CD4-positive, alpha-beta T cell (primary cell): ENCODE measurements at regions not wholly inside any gene's neighbourhood (a gene's known extent, or its start where the extent isn't known, plus 50 kb on each side); places are given as distances from the start of the nearest gene placed in this dataset.

ENCODE experiments used
- ATAC-seq: fragments of 200-7000 bp; cut with Tn5 transposase; one replicate; pipeline ENCODE4 v1.10.0; 2022; ENCODE audit warnings: mild to moderate bottlenecking; ENCODE audit not compliant: poor library complexity
- CTCF ChIA-PET: fragments of 350-600 bp; sonication (Branson Sonifier 250); formaldehyde crosslinking; loops from one replicate; lab custom pipeline; 2021; ENCODE audit warnings: antibody characterized with exemption, inconsistent platforms; lab: Charles Lee
- POLR2A ChIA-PET: fragments of 350-600 bp; sonication (Branson Sonifier 250); formaldehyde crosslinking; loops from one replicate; lab custom pipeline; 2021; ENCODE audit warnings: antibody characterized with exemption, inconsistent platforms; lab: Charles Lee
- DNase-seq, 14 experiments: peaks; one replicate each; pipeline ENCODE4 v3.0.0-alpha.2; 2013 to 2020; ENCODE audit warnings: mixed read lengths in 2 of 14
- H3K27ac ChIP-seq, 2 donors: one replicate each; pipeline versions ENCODE4 v1.5.1 to v1.7.0; 2013; ENCODE audit warnings: low read length in 2 of 2, low read depth in 1 of 2, mild to moderate bottlenecking in 1 of 2
- H3K27me3 ChIP-seq, 2 experiments: 1 replicate in 1 of 2; 2 replicates in 1 of 2; pipeline versions ENCODE4 v1.6.1 to v1.7.0; 2013; ENCODE audit warnings: low read length in 2 of 2, control low read depth in 1 of 2, mild to moderate bottlenecking in 1 of 2, moderate library complexity in 1 of 2; ENCODE audit not compliant: insufficient read depth in 2 of 2, control insufficient read depth in 1 of 2
- H3K36me3 ChIP-seq: one replicate; pipeline ENCODE4 v1.6.1; 2013; ENCODE audit warnings: low read length, control low read depth; ENCODE audit not compliant: insufficient read depth
- H3K4me1 ChIP-seq: one replicate; pipeline ENCODE4 v1.6.1; 2013; ENCODE audit warnings: low read length, control low read depth; ENCODE audit not compliant: insufficient read depth
- H3K4me3 ChIP-seq: one replicate; pipeline ENCODE4 v1.5.1; 2013; ENCODE audit warnings: mild to moderate bottlenecking, low read length, moderate library complexity
- H3K9me3 ChIP-seq, 2 experiments: 1 replicate in 1 of 2; 2 replicates in 1 of 2; pipeline versions ENCODE4 v1.6.1 to v1.7.0; 2013; ENCODE audit warnings: low read length in 2 of 2, mild to moderate bottlenecking in 2 of 2, control low read depth in 1 of 2, moderate library complexity in 1 of 2; ENCODE audit not compliant: control insufficient read depth in 1 of 2, insufficient read depth in 1 of 2
- H3K27ac Mint-ChIP-seq: one replicate; pipeline ENCODE4 v1.8.0; 2020; ENCODE audit warnings: mixed read lengths
- H3K27me3 Mint-ChIP-seq: one replicate; pipeline ENCODE4 v1.8.0; 2021; ENCODE audit warnings: mixed read lengths
- H3K36me3 Mint-ChIP-seq: one replicate; pipeline ENCODE4 v1.8.0; 2021; ENCODE audit warnings: low read depth, mixed read lengths
- H3K4me1 Mint-ChIP-seq: one replicate; pipeline ENCODE4 v1.8.0; 2021; ENCODE audit warnings: low read depth, mixed read lengths
- H3K4me3 Mint-ChIP-seq: one replicate; pipeline ENCODE4 v1.8.0; 2020; ENCODE audit warnings: mild to moderate bottlenecking, mixed read lengths
- H3K9me3 Mint-ChIP-seq: one replicate; pipeline ENCODE4 v1.8.0; 2020; ENCODE audit warnings: mixed read lengths
- intact Hi-C, 2 experiments: fragments of 100-400 bp; cut with DNase I in 1 of 2; cut with micrococcal nuclease in 1 of 2; formaldehyde crosslinking; loops; one replicate each; pipeline versions ENCODE4 v1.15.1 to v1.9.0; 2023 to 2025; cut with DNase I, micrococcal nuclease
- TF ChIP-seq, protein P1 (sequence below): fragments of 200-600 bp; IDR thresholded peaks from one replicate; pipeline ENCODE4 v1.8.0; 2022; ENCODE audit warnings: antibody characterized with exemption, mild to moderate bottlenecking

DNA sequence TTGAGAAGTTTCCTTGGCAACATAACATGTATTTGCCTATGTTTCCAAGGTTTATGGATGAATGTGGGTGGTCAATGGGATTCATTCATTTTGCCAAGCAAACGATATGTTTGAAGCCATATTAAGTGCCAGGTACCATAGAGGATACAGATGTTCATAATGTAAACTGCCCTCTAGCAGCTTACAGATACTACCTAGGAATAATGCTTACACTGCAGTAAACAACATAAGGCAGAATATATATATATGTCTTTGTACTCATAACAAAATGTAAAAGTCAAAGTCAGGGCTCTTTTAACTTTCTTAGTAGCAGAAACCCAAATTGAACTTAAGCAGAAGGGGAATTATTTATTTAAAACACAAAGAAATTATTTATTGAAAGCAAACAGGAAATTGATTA, 171.6 kb upstream of the TNP1 start:
- ATAC-seq, result no peak
- peaks cover 0 to 7% of the 10 kb centered on the region in 2 experiments for H3K27me3 ChIP-seq
- no peak overlapping the region for H3K27ac ChIP-seq
- CTCF ChIA-PET, result no interaction called here
- H3K27me3 Mint-ChIP-seq, result peaks cover 17% of the 10 kb centered on the region
- H3K4me3 Mint-ChIP-seq, result no peak overlapping the region
- TF ChIP-seq, protein P1, sequence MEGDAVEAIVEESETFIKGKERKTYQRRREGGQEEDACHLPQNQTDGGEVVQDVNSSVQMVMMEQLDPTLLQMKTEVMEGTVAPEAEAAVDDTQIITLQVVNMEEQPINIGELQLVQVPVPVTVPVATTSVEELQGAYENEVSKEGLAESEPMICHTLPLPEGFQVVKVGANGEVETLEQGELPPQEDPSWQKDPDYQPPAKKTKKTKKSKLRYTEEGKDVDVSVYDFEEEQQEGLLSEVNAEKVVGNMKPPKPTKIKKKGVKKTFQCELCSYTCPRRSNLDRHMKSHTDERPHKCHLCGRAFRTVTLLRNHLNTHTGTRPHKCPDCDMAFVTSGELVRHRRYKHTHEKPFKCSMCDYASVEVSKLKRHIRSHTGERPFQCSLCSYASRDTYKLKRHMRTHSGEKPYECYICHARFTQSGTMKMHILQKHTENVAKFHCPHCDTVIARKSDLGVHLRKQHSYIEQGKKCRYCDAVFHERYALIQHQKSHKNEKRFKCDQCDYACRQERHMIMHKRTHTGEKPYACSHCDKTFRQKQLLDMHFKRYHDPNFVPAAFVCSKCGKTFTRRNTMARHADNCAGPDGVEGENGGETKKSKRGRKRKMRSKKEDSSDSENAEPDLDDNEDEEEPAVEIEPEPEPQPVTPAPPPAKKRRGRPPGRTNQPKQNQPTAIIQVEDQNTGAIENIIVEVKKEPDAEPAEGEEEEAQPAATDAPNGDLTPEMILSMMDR, result no peak
- DNase-seq, result no peak
- no peaks in the 10 kb centered on the region for H3K4me1 ChIP-seq
- no peaks in the 10 kb centered on the region for H3K36me3 Mint-ChIP-seq
- H3K9me3 ChIP-seq, result no peaks in the 10 kb centered on the region
- H3K9me3 Mint-ChIP-seq, result no peaks in the 10 kb centered on the region
- no peak overlapping the region for H3K27ac Mint-ChIP-seq
- POLR2A ChIA-PET, result no interaction called here
- no peak overlapping the region for H3K4me3 ChIP-seq
- intact Hi-C loops, result no loop called here
- no peaks in the 10 kb centered on the region for H3K4me1 Mint-ChIP-seq
- H3K36me3 ChIP-seq, result no peaks in the 10 kb centered on the region

DNA sequence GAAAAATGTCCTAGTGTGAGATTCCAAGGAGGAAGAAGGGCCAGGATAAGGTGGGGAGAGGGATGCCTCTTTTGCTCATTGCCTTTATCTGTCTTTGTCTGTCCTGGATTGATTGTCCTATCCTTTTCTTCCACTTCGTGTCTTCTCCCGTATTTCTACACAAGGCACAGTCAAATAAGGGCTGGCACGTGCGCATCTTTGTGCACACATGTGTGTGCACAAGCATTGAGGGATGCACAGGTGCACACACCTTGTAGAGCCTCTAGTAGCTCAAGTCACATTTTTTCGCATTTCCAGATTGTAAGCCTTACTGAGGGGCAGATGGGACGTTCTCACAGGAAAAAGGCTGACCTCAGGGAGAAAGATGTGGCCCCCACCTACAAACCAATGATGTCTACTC, 170.2 kb upstream of the TNP1 start:
- intact Hi-C loops, result no loop called here
- peaks cover 0 to 7% of the 10 kb centered on the region in 2 experiments for H3K27me3 ChIP-seq
- peaks cover 17% of the 10 kb centered on the region for H3K27me3 Mint-ChIP-seq
- no peaks in the 10 kb centered on the region for H3K4me1 ChIP-seq
- H3K9me3 Mint-ChIP-seq, result no peaks in the 10 kb centered on the region
- H3K27ac ChIP-seq, result no peak overlapping the region
- H3K36me3 ChIP-seq, result no peaks in the 10 kb centered on the region
- H3K4me3 ChIP-seq, result no peak overlapping the region
- POLR2A ChIA-PET, result no interaction called here
- H3K4me3 Mint-ChIP-seq, result no peak overlapping the region
- no peaks in the 10 kb centered on the region for H3K9me3 ChIP-seq
- H3K27ac Mint-ChIP-seq, result no peak overlapping the region
- ATAC-seq, result no peak
- CTCF ChIA-PET, result no interaction called here
- no peak for DNase-seq
- no peaks in the 10 kb centered on the region for H3K4me1 Mint-ChIP-seq
- H3K36me3 Mint-ChIP-seq, result no peaks in the 10 kb centered on the region
- TF ChIP-seq, protein P1, result no peak

DNA sequence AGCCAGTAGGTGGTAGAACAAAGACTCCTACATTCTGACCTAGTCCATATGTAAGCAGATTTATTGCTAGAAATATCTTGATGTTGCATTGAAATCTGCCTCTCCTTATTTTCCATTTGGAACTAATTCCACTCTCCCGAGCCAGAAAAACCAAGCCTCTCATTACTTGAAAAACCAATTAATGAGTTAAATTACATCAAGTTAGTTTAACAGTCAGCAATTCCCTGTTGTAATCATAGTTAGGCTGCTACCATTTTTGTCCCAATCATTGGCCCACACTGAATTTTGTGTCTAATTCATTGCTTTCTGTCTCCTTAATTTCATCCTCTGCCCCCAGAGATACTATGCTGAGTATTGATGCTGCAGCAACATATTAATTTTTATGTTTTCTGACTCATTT, 168.3 kb upstream of the TNP1 start:
- no peaks in the 10 kb centered on the region for H3K4me1 Mint-ChIP-seq
- no peak overlapping the region for H3K4me3 ChIP-seq
- CTCF ChIA-PET, result no interaction called here
- H3K9me3 ChIP-seq, result no peaks in the 10 kb centered on the region
- H3K4me1 ChIP-seq, result no peaks in the 10 kb centered on the region
- no peaks in the 10 kb centered on the region for H3K36me3 ChIP-seq
- TF ChIP-seq, protein P1, result no peak
- DNase-seq (no peak), ATAC-seq (no peak)
- H3K4me3 Mint-ChIP-seq, result no peak overlapping the region
- no peak overlapping the region for H3K27ac Mint-ChIP-seq
- intact Hi-C loops, result no loop called here
- H3K36me3 Mint-ChIP-seq, result no peaks in the 10 kb centered on the region
- peaks cover 2% of the 10 kb centered on the region for H3K9me3 Mint-ChIP-seq
- no peak overlapping the region for H3K27ac ChIP-seq
- POLR2A ChIA-PET, result no interaction called here
- H3K27me3 Mint-ChIP-seq, result peaks cover 17% of the 10 kb centered on the region
- peaks cover 0 to 7% of the 10 kb centered on the region in 2 experiments for H3K27me3 ChIP-seq
